Fibroblast of skin of left quadriceps (primary cell): ENCODE measurements at regions not wholly inside any gene's neighbourhood (a gene's known extent, or its start where the extent isn't known, plus 50 kb on each side); places are given as distances from the start of the nearest gene placed in this dataset.
A peak's percentile ranks its signal among the peaks of the same experiment; 100 is the strongest.

Experiments used
- DNase-seq, 2 experiments: peaks; one replicate each; pipeline ENCODE4 v3.0.0-alpha.2; 2013; ENCODE audit warnings: low read depth in 2 of 2

- no peak for DNase-seq
Observed at GRCh38 chr17:79422236-79422635, 188.6 kb downstream of the RBFOX3 start.

- DNase-seq: no peak
Observed at GRCh38 chr17:79420318-79421243, 190.3 kb downstream of the RBFOX3 start.

GRCh38 chr17:79417476-79417988, 193.3 kb downstream of the RBFOX3 start:
- no peak for DNase-seq

- DNase-seq: no peak
Observed at GRCh38 chr17:79415909-79416308, 194.9 kb downstream of the RBFOX3 start.

DNA sequence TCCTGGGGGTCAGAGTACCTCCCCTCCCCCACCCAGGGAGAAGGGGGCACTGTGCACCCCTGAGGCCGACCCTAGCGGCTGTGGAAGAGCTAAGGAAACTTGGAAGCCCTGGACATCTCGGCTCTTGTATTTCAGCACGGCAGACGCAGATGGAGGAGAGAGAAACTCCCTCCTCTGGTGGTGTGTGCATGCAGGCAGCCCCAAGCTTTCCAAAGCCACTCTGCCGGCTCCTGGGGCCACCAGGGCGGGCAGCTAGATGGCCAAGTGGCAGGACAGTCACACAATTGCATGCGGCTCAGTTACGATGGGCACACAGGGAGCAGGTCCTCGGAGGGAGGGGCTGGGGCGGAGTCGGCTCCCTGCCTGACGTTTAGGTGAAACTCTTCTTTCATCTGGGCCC, 195.5 kb downstream of the RBFOX3 start:
- no peak for DNase-seq

- no peak for DNase-seq
Observed at GRCh38 chr17:79414793-79415211, 196.0 kb downstream of the RBFOX3 start.

- no peak for DNase-seq
Observed at GRCh38 chr17:79414063-79414792, 196.6 kb downstream of the RBFOX3 start.

GRCh38 chr17:79413611-79414010, 197.2 kb downstream of the RBFOX3 start:
- no peak for DNase-seq

DNA sequence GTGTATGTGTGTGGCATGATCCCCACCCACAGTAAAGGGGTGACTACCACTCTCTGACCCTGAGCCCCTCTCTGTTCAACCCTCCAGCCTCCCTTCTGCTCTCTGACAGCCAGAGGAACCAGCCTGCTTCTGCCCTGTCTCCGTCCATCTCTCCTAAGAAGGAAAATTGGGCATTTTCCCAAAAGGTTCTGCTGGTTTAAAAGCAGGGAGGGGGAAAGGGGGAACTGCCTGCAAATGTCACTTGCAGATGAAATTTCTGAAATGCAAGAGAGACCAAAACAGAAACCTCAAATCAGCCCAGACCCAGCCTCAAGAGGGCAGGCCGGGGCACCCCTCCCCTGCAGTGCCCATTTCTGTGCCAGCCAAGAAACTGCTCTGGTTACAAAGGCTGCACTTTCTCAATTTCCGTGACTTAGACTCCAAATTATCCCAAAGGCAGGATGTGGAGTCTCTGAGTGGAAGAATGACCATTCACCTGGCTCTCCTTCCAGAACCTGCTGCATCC, 197.9 kb downstream of the RBFOX3 start:
- no peak for DNase-seq

GRCh38 chr17:79412110-79412509, 198.7 kb downstream of the RBFOX3 start:
- no peak for DNase-seq

GRCh38 chr17:79411419-79411818, 199.4 kb downstream of the RBFOX3 start:
- DNase-seq: no peak

GRCh38 chr17:79410681-79411080, 200.2 kb downstream of the RBFOX3 start:
- no peak for DNase-seq

- no peak for DNase-seq
Observed at GRCh38 chr17:79408251-79408650, 202.6 kb downstream of the RBFOX3 start.

DNA sequence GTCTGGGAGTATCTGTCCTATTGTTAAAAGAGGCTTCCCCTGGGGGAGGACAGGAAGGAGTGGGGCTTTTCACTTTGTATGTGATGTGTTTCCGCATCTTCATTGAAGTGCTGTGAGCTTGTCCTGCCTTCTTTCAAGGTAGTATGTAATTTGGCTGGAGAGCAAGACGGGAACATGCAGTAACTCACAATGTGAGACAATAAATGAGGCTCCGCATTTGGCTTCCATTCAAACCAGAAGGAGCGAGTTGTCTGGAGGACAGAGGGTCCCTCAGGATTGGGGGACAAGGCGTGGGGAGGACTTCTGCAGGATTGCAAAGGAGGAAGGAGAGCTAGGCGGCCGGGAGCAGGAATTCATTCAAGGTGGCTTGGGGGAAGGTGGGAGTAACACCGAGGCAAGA, 203.5 kb downstream of the RBFOX3 start:
- no peak for DNase-seq

DNA sequence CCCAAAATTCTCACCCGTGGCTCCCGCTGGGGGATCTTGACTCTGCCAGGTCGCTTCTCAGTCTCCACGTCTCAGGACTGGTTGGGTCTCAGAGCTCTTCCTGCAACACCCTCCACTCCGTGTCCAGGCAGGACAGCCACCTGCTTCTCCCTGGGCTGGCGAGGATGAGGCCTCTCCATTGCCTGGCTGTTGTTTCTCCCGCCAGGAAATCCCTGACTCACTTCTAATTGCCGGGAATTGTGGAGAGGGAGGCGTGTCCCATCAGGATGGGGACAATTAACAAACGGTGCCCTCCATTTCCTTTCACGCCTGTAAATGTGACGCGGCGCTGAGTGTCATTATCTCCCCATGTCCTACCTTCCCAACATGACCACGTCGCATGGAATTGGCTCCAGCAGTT, 204.5 kb downstream of the RBFOX3 start:
- no peak for DNase-seq

GRCh38 chr17:79405823-79406222, 205.0 kb downstream of the RBFOX3 start:
- DNase-seq: no peak

DNA sequence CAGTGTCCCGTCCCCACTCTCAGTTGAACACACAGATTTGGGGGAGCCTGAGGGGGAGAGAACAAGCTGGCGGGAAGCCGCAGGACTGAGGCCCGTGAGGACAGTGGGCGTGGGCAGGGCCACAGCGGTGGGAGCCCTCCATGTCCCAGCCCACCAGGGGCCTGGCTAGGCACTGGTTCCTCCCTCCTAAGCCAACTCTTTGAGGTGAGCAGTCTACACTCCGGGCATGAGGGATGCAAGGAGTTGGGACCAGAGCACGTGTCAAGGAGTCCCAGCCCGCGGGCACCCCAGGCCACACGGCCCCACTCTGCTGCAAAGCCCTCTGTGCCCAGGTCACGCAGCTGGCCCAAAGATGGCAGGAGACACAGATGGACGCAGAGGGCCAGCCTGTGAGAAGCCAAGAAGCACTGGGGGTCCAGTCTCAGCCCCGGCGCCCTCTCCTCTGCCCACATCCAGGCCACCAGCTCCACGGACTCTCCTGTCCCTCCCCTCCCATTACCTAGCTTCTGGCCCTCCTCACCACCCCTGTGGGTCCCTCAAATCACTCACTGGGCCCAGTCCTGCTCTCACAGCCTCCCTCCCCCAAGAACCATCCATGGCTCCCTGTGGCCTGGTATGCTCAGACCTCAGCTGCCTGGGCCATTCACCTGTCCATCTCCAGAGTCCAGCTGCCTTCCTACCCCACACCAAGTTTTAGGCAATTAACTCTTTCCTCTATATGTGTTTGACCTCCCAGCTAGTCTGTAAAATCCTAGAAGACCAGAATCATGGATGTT, 206.5 kb downstream of the RBFOX3 start:
- no peak for DNase-seq

- no peak for DNase-seq
Observed at GRCh38 chr17:79401704-79402674, 208.9 kb downstream of the RBFOX3 start.

GRCh38 chr17:79400989-79401703, 209.7 kb downstream of the RBFOX3 start:
- DNase-seq: peak; percentile 12

- DNase-seq: no peak
Observed at GRCh38 chr17:79399610-79400144, 211.2 kb downstream of the RBFOX3 start.
